HEK293T (cell line): ENCODE measurements at regions not wholly inside any gene's neighbourhood (a gene's known extent, or its start where the extent isn't known, plus 50 kb on each side); places are given as distances from the start of the nearest gene placed in this dataset.
A peak's percentile ranks its signal among the peaks of the same experiment; 100 is the strongest.

ENCODE experiments used
- CTCF ChIA-PET: fragments of 350-600 bp; formaldehyde crosslinking; extraction: SDS; loops from one replicate; lab custom pipeline; 2021; ENCODE audit warnings: antibody characterized with exemption, inconsistent platforms; lab: Yijun Ruan, JAX
- POLR2A ChIA-PET: fragments of 350-600 bp; formaldehyde crosslinking; extraction: SDS; loops from one replicate; lab custom pipeline; 2020; ENCODE audit warnings: antibody characterized with exemption, inconsistent platforms; lab: Yijun Ruan, JAX
- DNase-seq: peaks from one replicate; pipeline ENCODE4 v3.0.0; 2012; ENCODE audit warnings: mixed read lengths; ENCODE audit errors: extremely low spot score
- ARNT ChIP-seq: fragments of 450-650 bp; IDR thresholded peaks from 2 replicates; pipeline ENCODE4 v1.6.1; 2017; ENCODE audit warnings: mild to moderate bottlenecking
- BHLHE40 ChIP-seq: fragments of 450-650 bp; IDR thresholded peaks from 2 replicates; pipeline ENCODE4 v1.6.1; 2016; ENCODE audit warnings: mild to moderate bottlenecking, moderate library complexity, borderline replicate concordance
- CTBP1 ChIP-seq: fragments of 450-650 bp; IDR thresholded peaks from 2 replicates; pipeline ENCODE4 v1.6.1; 2016; ENCODE audit warnings: borderline replicate concordance
- ELF4 ChIP-seq: fragments of 450-650 bp; IDR thresholded peaks from 2 replicates; pipeline ENCODE4 v1.6.1; 2017; ENCODE audit warnings: antibody characterized with exemption
- FOXA1 ChIP-seq: fragments of 450-650 bp; IDR thresholded peaks from 2 replicates; pipeline ENCODE4 v1.6.1; 2016; ENCODE audit warnings: mild to moderate bottlenecking
- FOXK2 ChIP-seq: fragments of 450-650 bp; IDR thresholded peaks from 2 replicates; pipeline ENCODE4 v1.6.1; 2016; ENCODE audit warnings: mild to moderate bottlenecking
- FOXM1 ChIP-seq: fragments of 450-650 bp; IDR thresholded peaks from 2 replicates; pipeline ENCODE4 v1.6.1; 2017; ENCODE audit warnings: mild to moderate bottlenecking, borderline replicate concordance
- HDGF ChIP-seq: fragments of 450-650 bp; IDR thresholded peaks from 2 replicates; pipeline ENCODE4 v1.6.1; 2017; ENCODE audit warnings: antibody characterized with exemption, borderline replicate concordance
- L3MBTL2 ChIP-seq: fragments of 450-650 bp; conservative IDR thresholded peaks from 2 replicates; pipeline ENCODE4 v1.6.1; 2016; ENCODE audit warnings: mild to moderate bottlenecking
- LEF1 ChIP-seq: fragments of 450-650 bp; IDR thresholded peaks from 2 replicates; pipeline ENCODE4 v1.6.1; 2017; ENCODE audit warnings: mild to moderate bottlenecking, borderline replicate concordance
- NFRKB ChIP-seq: fragments of 450-650 bp; IDR thresholded peaks from 2 replicates; pipeline ENCODE4 v1.6.1; 2016; ENCODE audit warnings: mild to moderate bottlenecking, moderate library complexity
- PKNOX1 ChIP-seq: fragments of 450-650 bp; IDR thresholded peaks from 2 replicates; pipeline ENCODE4 v1.6.1; 2016
- SP1 ChIP-seq: fragments of 450-650 bp; IDR thresholded peaks from 2 replicates; pipeline ENCODE4 v1.6.1; 2017
- SUZ12 ChIP-seq: fragments of 450-650 bp; IDR thresholded peaks from 2 replicates; pipeline ENCODE4 v1.6.1; 2016; ENCODE audit warnings: mild to moderate bottlenecking
- TARDBP ChIP-seq: fragments of 450-650 bp; IDR thresholded peaks from 2 replicates; pipeline ENCODE4 v1.6.1; 2016
- ZNF384 ChIP-seq: fragments of 450-650 bp; IDR thresholded peaks from 2 replicates; pipeline ENCODE4 v1.6.1; 2016

GRCh38 chrX:38982370-38982769 lies 181.1 kb downstream of the MID1IP1 start:
- CTCF ChIA-PET = no interaction called here

GRCh38 chrX:38982843-38983242 lies 181.6 kb downstream of the MID1IP1 start:
- CTCF ChIA-PET = no interaction called here
- no peak for TF ChIP-seq FOXA1
- no peak for TF ChIP-seq L3MBTL2
- TF ChIP-seq ELF4 = no peak
- TF ChIP-seq SP1 = no peak
- TF ChIP-seq NFRKB = no peak
- TF ChIP-seq SUZ12 = no peak
- TF ChIP-seq PKNOX1 = no peak
- no peak for TF ChIP-seq ARNT
- DNase-seq = no peak
- POLR2A ChIA-PET = interaction anchor here (1.6 kb wide), 1 partner anchor 179 kb away, joined by 8 read pairs; no protein-coding TSS in a partner anchor

More at GRCh38 chrX:38982370-38982769, 181.1 kb downstream of the MID1IP1 start:
- TF ChIP-seq FOXA1 (no peak), TARDBP (no peak), CTBP1 (no peak), L3MBTL2 (no peak), FOXM1 (no peak), SUZ12 (no peak), FOXK2 (no peak), PKNOX1 (no peak), HDGF (no peak), ARNT (no peak), SP1 (no peak), ZNF384 (no peak), LEF1 (no peak), BHLHE40 (no peak), NFRKB (no peak), ELF4 (no peak)
- POLR2A ChIA-PET = interaction anchor here (1.6 kb wide), 1 partner anchor 179 kb away, joined by 8 read pairs; no protein-coding TSS in a partner anchor
- DNase-seq = no peak

GRCh38 chrX:38985375-38985774 lies 184.1 kb downstream of the MID1IP1 start:
- peak; percentile 19 for DNase-seq
- POLR2A ChIA-PET = no interaction called here
- TF ChIP-seq FOXK2 = no peak
- TF ChIP-seq SUZ12 = no peak
- no peak for TF ChIP-seq FOXM1
- TF ChIP-seq BHLHE40 = no peak
- TF ChIP-seq LEF1 = no peak
- TF ChIP-seq NFRKB = no peak
- TF ChIP-seq PKNOX1 = no peak
- TF ChIP-seq L3MBTL2 = no peak
- no peak for TF ChIP-seq HDGF
- TF ChIP-seq FOXA1 = no peak
- CTCF ChIA-PET = no interaction called here

- no peak for DNase-seq
- ChIA-PET POLR2A (no interaction called here), CTCF (no interaction called here)
- TF ChIP-seq NFRKB (no peak), SP1 (no peak), L3MBTL2 (no peak), FOXA1 (no peak)
These were observed 184.7 kb downstream of the MID1IP1 start for GRCh38 chrX:38985945-38986344.

GRCh38 chrX:38986586-38986985 lies 185.3 kb downstream of the MID1IP1 start:
- POLR2A ChIA-PET = no interaction called here
- TF ChIP-seq ARNT (no peak), SP1 (no peak)
- no peak for DNase-seq
- CTCF ChIA-PET = interaction anchor here (1.1 kb wide), 1 partner anchor 162 kb away, joined by 3 read pairs; no protein-coding TSS in a partner anchor

GRCh38 chrX:38987198-38987651 lies 186.0 kb downstream of the MID1IP1 start:
- ChIA-PET CTCF (interaction anchor here (1.1 kb wide), 1 partner anchor 161 kb away, joined by 3 read pairs; no protein-coding TSS in a partner anchor), POLR2A (no interaction called here)
- no peak for DNase-seq
- no peak for TF ChIP-seq NFRKB
- no peak for TF ChIP-seq ZNF384
- TF ChIP-seq L3MBTL2 = no peak
- no peak for TF ChIP-seq HDGF
- no peak for TF ChIP-seq SUZ12
- TF ChIP-seq FOXM1 = no peak
- TF ChIP-seq SP1 = no peak
- TF ChIP-seq FOXK2 = no peak
- no peak for TF ChIP-seq LEF1
- TF ChIP-seq BHLHE40 = no peak
- no peak for TF ChIP-seq ELF4
- no peak for TF ChIP-seq ARNT

GRCh38 chrX:38988301-38988700 lies 187.0 kb downstream of the MID1IP1 start:
- ChIA-PET POLR2A (no interaction called here), CTCF (no interaction called here)
- no peak for DNase-seq
- TF ChIP-seq NFRKB (no peak), HDGF (no peak), TARDBP (no peak), BHLHE40 (no peak), FOXK2 (no peak), SUZ12 (no peak), ARNT (no peak), FOXA1 (no peak), FOXM1 (no peak), ELF4 (no peak), CTBP1 (no peak), L3MBTL2 (no peak), LEF1 (no peak), SP1 (no peak), ZNF384 (no peak), PKNOX1 (no peak)
